Effector CD8-positive, alpha-beta T cell (primary cell): ENCODE measurements at regions not wholly inside any gene's neighbourhood (a gene's known extent, or its start where the extent isn't known, plus 50 kb on each side); places are given as distances from the start of the nearest gene placed in this dataset.

Source experiments
- DNase-seq: peaks from one replicate; lab custom pipeline; 2025; lab: John Stamatoyannopoulos, UW

DNA sequence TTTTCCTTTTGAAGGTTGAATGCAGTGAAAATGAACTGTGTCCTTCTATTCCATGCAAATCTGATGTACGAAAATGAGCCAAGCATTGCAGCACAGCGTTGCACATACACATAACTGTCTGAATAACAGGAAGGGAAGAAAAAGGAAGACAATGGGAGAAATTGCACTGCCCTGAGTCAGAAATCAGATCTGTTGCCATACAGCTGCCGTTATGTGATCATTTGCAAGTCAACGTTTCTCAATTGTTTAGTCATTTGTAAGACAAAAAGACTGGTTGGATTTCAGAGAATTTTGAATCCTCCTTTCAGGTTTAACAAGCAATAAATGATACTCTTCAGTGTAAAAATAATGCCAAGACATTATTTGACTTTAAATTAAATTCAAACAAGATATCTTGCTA, 284.1 kb downstream of the DSEL start:
- DNase-seq: no peak

DNA sequence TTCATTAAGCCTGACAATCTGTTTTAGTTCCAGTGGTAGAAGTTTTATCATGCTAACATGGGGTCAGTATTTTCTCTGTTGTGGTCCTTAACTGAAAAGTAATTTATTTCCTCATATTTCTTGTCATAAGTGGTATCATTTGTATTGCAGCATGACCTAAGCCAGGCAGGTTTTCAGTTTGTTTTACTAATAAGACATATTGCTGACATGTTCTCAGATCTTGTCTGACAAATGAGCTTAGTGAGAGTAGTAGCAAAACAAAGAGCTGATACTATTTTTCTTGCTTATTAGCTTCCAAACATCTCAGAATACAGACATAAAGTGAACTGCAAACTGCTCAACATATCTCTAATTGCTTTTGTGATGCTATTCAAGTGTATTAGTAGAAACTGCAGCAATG, 293.6 kb downstream of the DSEL start:
- no peak for DNase-seq

DNA sequence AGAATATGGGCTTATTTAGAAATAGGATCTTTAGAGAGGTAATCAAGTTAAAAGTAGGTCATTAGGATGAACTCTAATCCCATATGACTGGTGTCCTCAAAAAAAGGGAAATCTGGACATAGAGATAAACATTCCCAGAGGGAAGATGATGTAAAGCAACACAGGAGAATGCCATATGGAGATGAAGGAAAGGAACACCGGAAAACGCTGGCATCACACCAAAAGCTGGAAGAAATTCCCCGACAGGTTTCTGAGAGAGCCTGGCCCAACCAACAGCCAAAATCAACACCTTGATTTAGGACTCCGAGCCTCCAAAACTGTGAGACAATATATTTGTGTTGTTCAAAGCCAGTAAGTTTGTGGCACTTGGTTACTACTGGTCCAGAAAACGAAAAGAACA, 296.7 kb downstream of the DSEL start:
- no peak for DNase-seq

DNA sequence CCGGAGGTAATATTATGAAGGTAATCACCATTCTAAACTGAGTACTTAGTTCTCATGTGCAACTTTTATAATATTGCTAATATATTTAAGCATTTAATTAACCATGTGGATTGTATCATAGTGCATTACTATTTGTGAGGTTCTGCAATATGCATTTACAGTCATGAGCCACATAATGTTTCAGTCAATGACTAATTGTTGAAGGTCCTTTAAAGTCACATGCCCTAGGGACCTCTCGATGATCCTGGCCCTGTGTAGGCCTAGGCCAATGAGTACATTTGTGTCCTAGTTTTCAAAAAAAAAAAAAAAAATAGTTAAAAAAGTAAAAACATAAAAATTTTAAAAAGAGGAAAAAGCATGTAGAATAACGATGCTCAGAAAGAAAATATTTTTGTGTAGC, 298.0 kb downstream of the DSEL start:
- DNase-seq: no peak

DNA sequence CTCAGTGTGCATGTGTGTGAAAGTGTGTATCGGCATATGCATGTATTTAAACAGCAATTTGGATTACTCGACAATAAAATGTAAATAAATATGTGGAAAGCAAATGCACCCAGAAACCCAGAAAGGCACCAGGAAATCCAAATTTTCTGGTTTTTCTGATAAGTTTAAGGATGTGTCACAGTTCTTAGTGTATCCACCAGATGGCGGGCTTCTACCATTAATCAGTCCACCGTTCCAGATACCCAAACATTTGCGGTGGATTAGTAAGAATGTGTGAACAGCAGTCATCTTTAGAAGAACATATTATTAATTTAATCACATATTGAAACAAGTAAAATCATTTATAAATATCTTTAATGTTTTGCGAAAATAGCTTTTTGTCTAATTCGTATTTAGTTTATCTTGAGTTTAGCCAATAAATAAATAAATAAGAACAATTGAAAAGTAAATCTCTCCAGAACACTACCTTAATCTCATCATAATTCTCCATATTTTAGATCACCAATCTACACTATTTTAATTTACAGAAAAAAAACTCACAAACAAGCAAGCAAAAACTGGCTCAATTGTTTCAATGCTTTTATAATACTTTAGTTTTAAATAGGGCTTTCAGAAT, 298.9 kb downstream of the DSEL start:
- DNase-seq: peak; percentile 24

DNA sequence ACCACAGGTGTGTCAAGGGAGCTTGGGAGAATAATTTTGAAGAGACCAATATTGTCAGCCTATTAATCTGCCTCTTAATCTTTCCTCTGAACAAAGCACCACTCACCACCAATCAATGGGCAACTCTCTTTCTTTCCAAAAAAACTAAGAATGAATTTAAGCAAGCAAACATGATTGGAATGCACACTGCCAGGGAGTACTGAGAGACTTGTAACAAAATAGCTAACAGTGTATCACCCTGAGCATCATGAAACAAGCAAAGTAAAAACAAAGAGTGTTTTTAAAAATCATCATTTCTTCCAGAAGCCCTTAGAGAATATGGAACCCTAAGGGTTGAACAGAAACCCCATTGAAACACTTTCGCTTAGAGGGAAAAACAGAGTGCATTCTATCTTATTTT, 299.7 kb downstream of the DSEL start:
- DNase-seq: no peak

DNA sequence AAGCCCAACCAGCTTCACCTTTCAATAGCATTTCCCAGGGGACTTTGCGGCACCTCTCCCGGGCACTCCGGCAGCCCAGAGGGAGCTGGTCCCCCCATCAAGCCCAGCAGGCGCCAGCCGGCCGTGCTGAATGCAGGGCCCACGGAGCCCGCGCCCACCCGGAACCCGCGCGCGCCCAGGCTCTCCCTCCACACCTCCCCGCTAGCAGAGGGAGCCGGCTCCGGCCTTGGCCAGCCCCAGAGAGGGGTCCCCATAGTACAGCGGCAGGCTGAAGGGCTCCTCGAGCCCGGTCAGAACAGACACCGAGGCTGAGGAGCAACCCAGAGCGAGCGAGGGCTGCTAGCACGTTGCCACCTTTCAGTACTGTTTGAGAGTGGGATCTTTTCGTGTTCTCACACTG, 300.8 kb downstream of the DSEL start:
- DNase-seq: no peak

DNA sequence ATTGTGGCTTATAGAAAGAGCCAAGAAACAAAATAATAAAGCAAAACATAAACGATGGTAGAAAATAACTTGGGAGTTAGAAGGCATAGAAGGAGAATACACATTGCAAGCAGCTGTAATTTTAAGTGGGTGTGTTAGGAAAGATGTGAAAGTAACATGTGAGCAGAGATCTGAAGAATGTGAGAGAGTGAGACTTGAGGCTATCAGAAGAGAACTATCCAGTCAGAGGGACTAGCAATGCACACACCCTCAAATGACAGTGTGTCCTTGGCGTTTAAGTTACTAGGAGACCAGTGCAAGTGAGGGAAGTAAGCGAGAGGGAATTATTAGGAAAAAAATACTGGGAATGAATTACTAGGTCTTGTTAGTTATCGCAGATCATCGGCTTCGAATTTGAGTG, 304.9 kb downstream of the DSEL start:
- no peak for DNase-seq

DNA sequence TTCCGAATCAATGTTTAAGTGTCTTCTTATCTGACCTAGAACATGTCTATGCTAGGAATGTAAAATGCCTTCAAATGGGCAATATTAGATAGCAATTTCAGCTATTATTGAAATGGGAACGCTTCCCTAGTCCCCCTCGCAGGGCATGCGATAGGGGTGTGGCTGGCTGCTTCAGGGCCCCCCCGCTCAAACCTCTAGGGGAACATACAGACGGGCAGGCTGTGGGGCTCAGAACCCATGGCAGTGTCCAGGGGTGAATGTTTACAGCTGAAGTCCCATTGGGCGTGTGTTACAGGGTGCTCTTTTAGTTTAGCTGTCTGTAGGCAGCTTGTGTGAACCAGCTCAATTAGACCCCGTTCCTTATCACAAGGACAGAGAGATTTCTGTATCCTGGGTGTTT, 315.9 kb downstream of the DSEL start:
- DNase-seq: no peak

DNA sequence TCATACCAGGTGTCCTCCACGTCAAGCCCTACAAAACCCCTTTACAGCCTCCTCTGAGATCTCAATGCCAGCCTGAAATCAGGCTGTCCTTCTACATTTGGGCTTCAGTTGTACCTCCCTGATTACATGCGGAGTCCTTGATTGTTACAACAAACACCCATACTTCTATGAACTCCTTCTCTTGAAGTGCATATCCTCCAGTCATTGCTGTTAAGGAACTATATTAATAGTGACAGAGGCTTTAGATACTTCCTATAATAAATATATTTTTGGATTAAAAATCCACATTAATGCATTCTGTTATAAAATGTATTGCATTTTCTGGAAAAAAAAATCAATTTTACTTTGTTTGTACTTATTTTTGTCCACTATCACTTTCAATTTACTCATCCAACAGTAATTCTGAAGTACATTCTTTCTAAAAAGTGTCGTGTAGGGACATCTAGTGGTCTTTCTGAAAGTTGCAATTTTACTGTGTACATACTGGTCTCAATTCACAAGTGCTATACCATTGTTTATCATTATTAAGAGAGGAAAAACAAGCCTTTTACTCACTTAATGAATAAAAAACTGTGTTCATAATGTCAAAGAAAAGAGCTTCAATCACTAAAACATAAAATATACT, 316.4 kb downstream of the DSEL start:
- DNase-seq: no peak

DNA sequence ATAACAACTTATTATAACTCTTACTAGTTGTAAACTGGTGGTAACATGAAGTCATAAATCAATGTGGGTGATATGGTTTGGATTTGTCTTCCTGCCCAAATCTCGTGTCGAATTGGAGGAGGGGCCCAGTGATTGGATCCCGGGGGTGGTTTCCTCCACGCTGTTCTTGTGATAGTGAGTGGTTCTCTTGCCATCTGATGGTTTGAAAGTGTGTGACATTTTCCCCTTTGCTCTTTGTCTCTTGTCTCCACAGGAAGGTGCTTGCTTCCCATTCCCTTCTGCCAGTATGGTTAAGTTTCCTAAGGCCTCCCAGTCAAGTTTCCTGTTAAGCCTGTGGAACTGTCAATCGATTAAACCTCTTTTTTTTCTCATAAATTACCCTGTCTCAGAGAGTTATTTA, 321.6 kb downstream of the DSEL start:
- DNase-seq: no peak

DNA sequence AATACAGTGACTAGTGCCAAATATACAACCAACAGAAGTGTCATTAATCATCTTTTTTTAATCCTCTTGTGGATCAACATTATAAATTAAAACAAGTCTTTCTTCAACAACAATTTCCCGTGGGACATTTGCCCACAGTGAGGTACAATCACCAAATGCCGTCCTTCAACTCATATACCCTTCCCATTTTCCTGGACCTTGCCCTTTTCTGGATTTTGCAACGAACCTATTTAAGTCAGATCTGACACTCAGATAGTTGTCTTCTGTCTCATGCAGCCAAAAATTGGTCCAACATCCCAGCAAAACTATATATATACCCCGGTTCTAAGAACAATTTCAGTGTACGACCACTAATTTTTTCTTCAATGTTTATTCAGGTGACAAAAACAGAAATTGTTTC, 324.0 kb downstream of the DSEL start:
- DNase-seq: no peak

DNA sequence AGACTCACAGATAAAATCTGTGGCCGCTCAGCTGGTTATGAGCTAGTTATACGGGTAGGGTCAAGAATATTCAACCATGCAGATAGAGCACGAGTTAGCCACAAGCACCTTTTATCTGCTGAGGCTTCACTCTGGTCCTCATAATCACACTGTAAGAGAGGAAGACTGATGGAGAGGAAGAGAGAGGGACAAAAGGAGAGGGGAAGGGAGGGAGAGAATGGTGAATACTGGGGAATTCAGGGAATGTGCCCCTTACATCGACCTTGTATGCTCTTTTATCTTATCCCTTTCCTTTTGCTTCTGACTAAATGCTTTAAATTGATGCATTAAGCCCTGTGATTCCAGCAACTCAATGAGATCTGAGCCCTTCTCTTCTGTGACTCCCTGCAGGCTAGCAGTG, 333.1 kb downstream of the DSEL start:
- no peak for DNase-seq

DNA sequence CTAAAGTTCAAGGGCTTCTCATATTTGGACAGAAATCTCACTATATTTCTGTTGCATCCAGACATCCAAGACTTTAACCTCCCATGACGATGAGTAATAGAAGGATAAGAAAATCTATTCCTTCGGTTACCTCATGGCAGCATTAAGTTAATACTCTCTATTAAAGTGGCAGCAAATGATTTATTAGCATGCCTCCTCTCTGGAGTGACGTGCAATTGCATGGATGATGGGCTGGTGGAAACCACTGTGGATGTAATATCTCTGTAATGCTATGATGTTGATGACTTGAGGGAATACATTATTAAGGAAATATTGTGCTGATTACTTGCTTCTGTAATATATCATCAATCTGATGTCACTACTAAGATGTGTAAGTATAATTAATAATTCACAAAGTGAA, 336.8 kb downstream of the DSEL start:
- no peak for DNase-seq

DNA sequence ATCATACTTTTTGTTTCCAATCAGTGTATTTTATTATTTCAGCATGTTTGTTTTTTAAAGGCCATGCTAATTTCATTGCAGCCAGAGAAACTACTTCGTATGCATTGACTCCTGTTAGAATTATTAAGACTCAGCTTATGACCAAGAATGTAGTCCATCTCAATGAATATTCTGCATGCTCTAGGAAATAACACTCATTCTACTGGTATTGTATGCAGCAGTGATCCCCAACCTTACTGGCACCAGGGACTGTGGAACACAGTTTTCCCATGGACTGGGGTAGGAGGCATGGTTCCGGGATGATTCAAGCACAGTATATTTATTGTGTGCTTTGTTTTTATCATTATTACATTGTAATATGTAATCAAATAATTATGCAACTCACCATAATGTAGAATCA, 356.9 kb downstream of the DSEL start:
- DNase-seq: no peak

DNA sequence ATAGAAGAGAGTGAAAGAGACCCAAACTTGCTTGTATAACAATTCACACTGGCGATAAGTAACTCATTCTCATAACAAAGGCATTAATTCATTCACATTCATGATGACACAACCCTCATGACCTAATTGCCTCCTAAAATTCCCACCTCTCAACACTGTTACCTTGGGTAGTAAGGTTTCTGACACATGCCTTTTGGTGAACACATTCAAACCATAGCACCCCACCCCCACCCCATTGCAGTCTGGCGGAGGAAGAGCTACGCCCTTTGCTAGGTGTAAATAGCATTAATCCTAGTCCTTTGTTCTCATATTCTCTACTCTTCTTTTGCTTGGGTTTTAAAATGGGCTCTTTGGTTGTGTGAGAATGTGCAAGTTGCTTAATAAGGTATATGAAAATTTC, 361.5 kb downstream of the DSEL start:
- no peak for DNase-seq

DNA sequence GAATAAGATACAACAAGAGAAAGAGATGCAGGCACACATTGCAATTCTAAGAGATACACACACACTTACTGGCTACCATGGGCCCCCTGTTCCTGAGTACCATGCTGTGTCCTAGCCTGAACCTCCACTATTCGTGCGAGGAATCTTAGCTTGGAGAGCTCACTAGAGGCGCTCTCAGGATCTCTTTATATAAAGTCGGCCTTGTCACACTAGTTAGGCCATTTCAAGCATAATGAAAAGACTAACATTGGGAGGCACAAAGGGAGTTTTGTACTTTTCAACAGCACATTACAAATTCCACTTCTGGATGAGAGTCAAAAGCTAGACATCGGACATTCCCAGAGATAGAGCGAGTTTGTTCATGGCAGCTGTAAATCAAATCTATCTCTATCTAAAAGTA, 365.2 kb downstream of the DSEL start:
- DNase-seq: no peak

DNA sequence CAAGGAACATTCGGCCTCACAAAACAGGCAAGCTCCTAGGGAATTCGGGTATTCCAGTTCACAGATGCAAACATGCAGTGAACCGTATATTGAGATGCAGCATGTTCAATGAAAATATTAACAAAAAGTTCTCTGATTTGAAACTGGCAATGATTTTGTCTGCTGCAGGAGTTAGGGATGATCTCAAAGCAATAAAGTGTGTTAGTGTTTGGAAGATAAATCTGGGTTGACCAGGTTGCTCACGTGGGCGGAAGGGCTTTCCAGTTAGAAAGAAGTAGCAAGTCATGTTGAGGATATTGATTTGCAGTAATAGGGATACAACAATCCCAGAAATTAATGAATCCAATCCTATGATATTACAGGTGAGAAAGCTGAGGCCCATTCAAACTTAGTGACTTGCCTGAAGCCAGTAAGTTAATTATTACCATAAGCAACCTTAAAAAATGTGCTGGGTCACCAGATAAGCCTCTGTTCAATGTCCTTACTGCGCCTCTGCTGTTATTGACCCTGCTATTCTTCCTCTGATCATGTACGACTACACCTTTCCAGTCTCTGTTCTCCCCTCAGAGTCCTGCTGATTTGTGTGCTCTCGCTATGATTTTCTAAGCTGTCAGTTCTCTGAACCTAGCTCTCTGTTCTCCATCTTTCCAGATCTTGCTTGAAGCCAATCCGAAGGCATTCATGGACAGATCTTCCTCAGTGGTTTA, 370.8 kb downstream of the DSEL start:
- no peak for DNase-seq

DNA sequence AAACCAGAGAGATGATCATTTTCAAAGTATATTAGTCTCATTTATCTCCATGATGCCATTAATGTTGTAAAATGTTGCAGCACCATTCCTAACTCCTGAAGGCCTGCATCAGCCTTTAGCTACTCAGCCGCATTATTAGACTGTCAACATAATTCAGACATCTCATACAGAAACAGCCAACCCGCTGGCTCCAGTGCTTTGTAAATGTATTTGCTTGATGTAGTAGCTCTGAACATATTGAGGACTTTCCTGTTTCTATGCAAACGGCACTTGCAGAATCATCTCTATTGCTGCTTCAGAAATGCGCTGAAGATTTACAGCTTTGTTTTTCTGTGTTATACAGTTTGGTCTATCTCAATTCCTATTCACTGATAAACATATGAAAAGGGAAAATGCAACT, 372.2 kb downstream of the DSEL start:
- DNase-seq: no peak

DNA sequence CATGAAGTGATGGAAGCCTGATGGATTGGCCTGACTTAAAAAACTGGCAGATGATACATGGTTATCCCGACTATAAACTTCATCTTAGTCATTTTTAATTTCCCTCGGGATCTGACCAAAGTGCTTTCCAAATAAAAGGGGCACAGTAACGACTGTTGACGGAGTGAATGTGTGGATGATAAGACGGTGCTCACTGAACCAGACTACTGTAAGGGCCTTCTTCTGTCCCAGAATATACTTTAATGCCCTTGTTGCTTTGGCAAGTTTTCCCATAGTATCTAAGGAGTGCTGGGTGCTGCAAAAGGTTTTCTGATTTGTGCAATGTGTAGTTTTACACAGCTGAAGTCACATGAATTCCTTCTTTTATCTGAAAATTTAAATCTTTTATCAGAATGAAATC, 373.5 kb downstream of the DSEL start:
- DNase-seq: no peak

DNA sequence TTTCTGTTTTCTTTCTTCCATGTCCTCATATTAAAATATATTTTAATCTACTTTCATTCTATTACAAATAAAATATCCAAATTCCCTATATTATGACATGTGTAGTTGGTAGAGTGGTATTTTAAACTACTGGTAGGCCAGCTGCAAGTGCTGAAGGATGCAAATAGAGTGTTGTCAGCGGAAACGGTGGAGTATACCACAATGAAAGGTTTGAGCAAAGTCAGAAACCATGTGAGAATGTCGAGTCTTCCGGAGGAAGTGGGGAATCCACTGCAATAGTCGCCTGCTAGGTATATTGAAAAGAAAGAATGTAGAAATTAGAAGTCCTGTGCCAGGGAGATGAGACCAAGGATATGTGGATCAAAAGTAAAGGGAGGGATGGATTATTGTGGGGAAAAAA, 373.9 kb downstream of the DSEL start:
- DNase-seq: no peak

DNA sequence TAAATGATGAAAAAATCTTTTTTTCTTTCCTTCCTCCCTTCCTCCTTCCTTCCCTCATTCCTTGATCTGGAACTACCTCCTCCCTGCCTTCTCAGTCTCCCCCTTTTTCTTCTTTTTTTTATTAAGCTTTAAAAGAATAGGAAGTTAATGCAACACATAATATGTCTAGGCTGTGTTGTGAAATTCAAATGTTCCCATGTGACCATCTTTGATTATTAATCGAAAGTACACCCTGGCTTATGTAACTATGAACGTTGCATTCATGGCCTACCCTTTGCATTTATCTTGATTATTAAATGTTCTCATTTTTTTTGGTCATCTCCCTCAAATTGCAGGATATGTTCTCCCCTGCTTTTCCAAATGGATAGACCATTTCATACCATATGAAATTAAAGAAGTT, 376.0 kb downstream of the DSEL start:
- no peak for DNase-seq

DNA sequence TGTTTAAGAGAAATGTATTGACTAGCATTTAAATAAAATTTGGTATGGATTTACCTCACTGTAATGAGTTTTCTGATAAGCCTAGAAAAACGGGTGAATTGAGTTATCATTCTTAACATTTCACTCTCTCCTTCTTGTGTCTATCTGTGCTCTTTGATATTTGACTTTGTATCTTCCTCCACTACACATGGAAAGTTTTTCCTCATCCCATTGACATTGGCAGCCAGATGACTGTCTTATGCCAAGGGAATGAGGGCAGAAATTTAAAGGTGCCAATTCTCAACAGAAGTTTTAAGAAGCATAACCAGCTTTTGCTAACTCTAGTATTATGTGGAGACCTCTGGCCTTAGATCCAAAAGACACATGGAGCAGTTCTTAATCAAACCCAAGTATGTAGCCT, 376.6 kb downstream of the DSEL start:
- no peak for DNase-seq

DNA sequence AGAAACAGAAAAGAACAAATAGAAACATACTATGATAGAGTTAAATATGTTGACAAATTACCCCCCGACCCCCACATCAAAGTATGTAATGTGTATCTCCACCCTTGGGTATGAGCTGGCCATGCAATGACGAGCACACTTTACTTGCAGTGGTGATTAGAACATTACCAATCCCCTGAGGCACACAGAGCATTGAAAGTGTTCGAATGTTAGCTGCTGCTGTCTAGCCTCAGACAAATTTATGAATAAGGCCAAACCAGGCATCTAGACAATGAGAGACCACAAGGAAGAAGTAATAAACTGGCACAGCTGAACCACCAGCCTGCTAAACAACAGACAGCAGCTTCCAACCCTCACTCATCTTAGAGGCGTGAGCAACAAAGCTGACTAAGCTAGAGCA, 380.5 kb downstream of the DSEL start:
- no peak for DNase-seq
